Keratinocyte (primary cell): ENCODE measurements at regions not wholly inside any gene's neighbourhood (a gene's known extent, or its start where the extent isn't known, plus 50 kb on each side); places are given as distances from the start of the nearest gene placed in this dataset.

Experiments
- DNase-seq: peaks from one replicate; pipeline ENCODE4 v3.0.0-alpha.2; 2011; ENCODE audit warnings: low read depth, missing footprints, low spot score
- FAIRE-seq: peaks from 2 replicates; lab custom pipeline; 2011; peaks lifted over from hg19 to GRCh38; lab: Jason Lieb, UNC
- H2AFZ ChIP-seq: 2 replicates; pipeline ENCODE4 v1.6.0; 2012; ENCODE audit warnings: low read length, control low read depth, inconsistent platforms; ENCODE audit not compliant: control insufficient read depth
- H3K27ac ChIP-seq: 2 replicates; pipeline ENCODE4 v1.5.1; 2011; ENCODE audit warnings: low read length; ENCODE audit not compliant: control insufficient read depth, insufficient read depth
- H3K27me3 ChIP-seq: 3 replicates; pipeline ENCODE4 v1.6.0; 2011; ENCODE audit warnings: low read length; ENCODE audit not compliant: control insufficient read depth, insufficient read depth; ENCODE audit errors: extremely low read depth
- H3K36me3 ChIP-seq, 2 experiments: 2 replicates in 1 of 2; 3 replicates in 1 of 2; pipeline ENCODE4 v1.5.1; 2011; ENCODE audit warnings: low read length in 2 of 2, mild to moderate bottlenecking in 1 of 2; ENCODE audit not compliant: control insufficient read depth in 2 of 2, insufficient read depth in 2 of 2; ENCODE audit errors: extremely low read depth in 1 of 2
- H3K4me1 ChIP-seq: 3 replicates; pipeline ENCODE4 v1.5.1; 2011; ENCODE audit warnings: low read length; ENCODE audit not compliant: control insufficient read depth, insufficient read depth; ENCODE audit errors: extremely low read depth
- H3K4me2 ChIP-seq: 3 replicates; pipeline ENCODE4 v1.6.0; 2011; ENCODE audit warnings: low read depth, low read length; ENCODE audit not compliant: control insufficient read depth, insufficient read depth; ENCODE audit errors: extremely low read depth
- H3K4me3 ChIP-seq, 3 experiments: fragments of 200-600 bp in 1 of 3; sonication (generic) in 1 of 3; 2 replicates in 2 of 3; 3 replicates in 1 of 3; pipeline ENCODE4 v1.5.1; 2011 to 2016; ENCODE audit warnings: low read length in 3 of 3, mild to moderate bottlenecking in 3 of 3, control low read depth in 2 of 3, inconsistent platforms in 1 of 3, low read depth in 1 of 3, mixed read lengths in 1 of 3, mixed run types in 1 of 3, moderate library complexity in 1 of 3; ENCODE audit not compliant: control insufficient read depth in 2 of 3, insufficient read depth in 2 of 3; ENCODE audit errors: extremely low read depth in 1 of 3
- H3K79me2 ChIP-seq: 2 replicates; pipeline ENCODE4 v1.6.0; 2012; ENCODE audit warnings: low read length; ENCODE audit not compliant: control insufficient read depth, insufficient read depth
- H3K9ac ChIP-seq: 3 replicates; pipeline ENCODE4 v1.6.0; 2011; ENCODE audit warnings: low read length; ENCODE audit not compliant: control insufficient read depth, insufficient read depth; ENCODE audit errors: extremely low read depth
- H3K9me1 ChIP-seq: 3 replicates; pipeline ENCODE4 v1.6.0; 2011; ENCODE audit warnings: low read length; ENCODE audit not compliant: control insufficient read depth, insufficient read depth; ENCODE audit errors: extremely low read depth
- H3K9me3 ChIP-seq: 2 replicates; pipeline ENCODE4 v1.5.1; 2012; ENCODE audit warnings: low read depth, low read length; ENCODE audit not compliant: control insufficient read depth
- H4K20me1 ChIP-seq: 3 replicates; pipeline ENCODE4 v1.6.0; 2011; ENCODE audit warnings: low read length; ENCODE audit not compliant: control insufficient read depth, insufficient read depth; ENCODE audit errors: extremely low read depth
- EZH2 ChIP-seq: IDR thresholded peaks from one replicate; pipeline ENCODE4 v1.6.1; 2012; ENCODE audit warnings: inconsistent platforms, mild to moderate bottlenecking, low read length, moderate library complexity
- dilution Hi-C: fragments of 300-500 bp; cut with MboI; formaldehyde crosslinking; loops from one replicate; pipeline ENCODE4 v1.7.0; 2020; ENCODE audit warnings: low sequenced_read_pairs; ENCODE audit not compliant: extremely low pct_ligation_motif_present
- TF ChIP-seq, protein P1 (sequence below), 3 experiments: IDR thresholded peaks in 1 of 3; conservative IDR thresholded peaks in 1 of 3; optimal IDR thresholded peaks in 1 of 3; 2 replicates in 2 of 3; 3 replicates in 1 of 3; pipeline versions ENCODE3 to v1.5.1; 2011; ENCODE audit warnings: low read length in 3 of 3, mild to moderate bottlenecking in 3 of 3, moderate library complexity in 2 of 3, control low read depth in 1 of 3, inconsistent platforms in 1 of 3; ENCODE audit not compliant: insufficient read depth in 2 of 3; ENCODE audit errors: extremely low read depth in 1 of 3

GRCh38 chr1:72586023-72586685 lies 303.8 kb upstream of the NEGR1 start:
- Histone ChIP-seq H3K4me1 (no peaks in the 10 kb centered on the region), H3K36me3 (no peaks in the 10 kb centered on the region), H3K9ac (no peak overlapping the region), H3K27me3 (no peaks in the 10 kb centered on the region), H2AFZ (no peak overlapping the region), H3K9me1 (no peaks in the 10 kb centered on the region), H3K4me2 (no peak overlapping the region), H4K20me1 (no peaks in the 10 kb centered on the region), H3K9me3 (no peaks in the 10 kb centered on the region), H3K79me2 (no peaks in the 10 kb centered on the region), H3K4me3 (no peak overlapping the region), H3K27ac (no peak overlapping the region)
- no peak for FAIRE-seq
- TF ChIP-seq, protein P1, sequence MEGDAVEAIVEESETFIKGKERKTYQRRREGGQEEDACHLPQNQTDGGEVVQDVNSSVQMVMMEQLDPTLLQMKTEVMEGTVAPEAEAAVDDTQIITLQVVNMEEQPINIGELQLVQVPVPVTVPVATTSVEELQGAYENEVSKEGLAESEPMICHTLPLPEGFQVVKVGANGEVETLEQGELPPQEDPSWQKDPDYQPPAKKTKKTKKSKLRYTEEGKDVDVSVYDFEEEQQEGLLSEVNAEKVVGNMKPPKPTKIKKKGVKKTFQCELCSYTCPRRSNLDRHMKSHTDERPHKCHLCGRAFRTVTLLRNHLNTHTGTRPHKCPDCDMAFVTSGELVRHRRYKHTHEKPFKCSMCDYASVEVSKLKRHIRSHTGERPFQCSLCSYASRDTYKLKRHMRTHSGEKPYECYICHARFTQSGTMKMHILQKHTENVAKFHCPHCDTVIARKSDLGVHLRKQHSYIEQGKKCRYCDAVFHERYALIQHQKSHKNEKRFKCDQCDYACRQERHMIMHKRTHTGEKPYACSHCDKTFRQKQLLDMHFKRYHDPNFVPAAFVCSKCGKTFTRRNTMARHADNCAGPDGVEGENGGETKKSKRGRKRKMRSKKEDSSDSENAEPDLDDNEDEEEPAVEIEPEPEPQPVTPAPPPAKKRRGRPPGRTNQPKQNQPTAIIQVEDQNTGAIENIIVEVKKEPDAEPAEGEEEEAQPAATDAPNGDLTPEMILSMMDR (optimal IDR thresholded peaks at IDR 0.05 in 1 of 3, IDR thresholded peaks at IDR 0.05 in 1 of 3, conservative IDR thresholded peaks at IDR 0.05 in 1 of 3; ENCODE audit: extremely low read depth in 1 of 3, insufficient read depth in 2 of 3, low read length in 3 of 3), result no peak
- no peak for TF ChIP-seq EZH2
- dilution Hi-C loops, result no loop called here
- no peak for DNase-seq

- TF ChIP-seq, protein P1 (optimal IDR thresholded peaks at IDR 0.05 in 1 of 3, IDR thresholded peaks at IDR 0.05 in 1 of 3, conservative IDR thresholded peaks at IDR 0.05 in 1 of 3; ENCODE audit: extremely low read depth in 1 of 3, insufficient read depth in 2 of 3, low read length in 3 of 3), result no peak
- TF ChIP-seq EZH2, result no peak
- dilution Hi-C loops, result no loop called here
- H3K79me2 ChIP-seq, result no peaks in the 10 kb centered on the region
- no peaks in the 10 kb centered on the region for H3K27me3 ChIP-seq
- no peaks in the 10 kb centered on the region for H4K20me1 ChIP-seq
- FAIRE-seq (no peak), DNase-seq (no peak)
- no peaks in the 10 kb centered on the region for H3K9me3 ChIP-seq
- no peak overlapping the region for H2AFZ ChIP-seq
- no peaks in the 10 kb centered on the region for H3K36me3 ChIP-seq
- no peaks in the 10 kb centered on the region for H3K9me1 ChIP-seq
- no peaks in the 10 kb centered on the region for H3K4me1 ChIP-seq
- H3K4me2 ChIP-seq, result no peak overlapping the region
- no peak overlapping the region for H3K27ac ChIP-seq
- no peak overlapping the region for H3K4me3 ChIP-seq
- H3K9ac ChIP-seq, result no peak overlapping the region
Measured at GRCh38 chr1:72579629-72580028, 297.3 kb upstream of the NEGR1 start.
